ENCODE measurements at regions not wholly inside any gene's neighbourhood (a gene's known extent, or its start where the extent isn't known, plus 50 kb on each side); places are given as distances from the start of the nearest gene placed in this dataset.
"Not testable (repeated sequence)": the region's sequence is repeated elsewhere in the genome, so short reads cannot be mapped to it uniquely, and the experiment has no call there.

GRCh38 chr1:164154622-164155021, 404.4 kb upstream of the PBX1 start:
- no peak for DNase-seq (ENCODE audit: low read depth)

- DNase-seq (ENCODE audit: low read depth): no peak
Measured at GRCh38 chr1:164155347-164155746, 403.6 kb upstream of the PBX1 start.

DNA sequence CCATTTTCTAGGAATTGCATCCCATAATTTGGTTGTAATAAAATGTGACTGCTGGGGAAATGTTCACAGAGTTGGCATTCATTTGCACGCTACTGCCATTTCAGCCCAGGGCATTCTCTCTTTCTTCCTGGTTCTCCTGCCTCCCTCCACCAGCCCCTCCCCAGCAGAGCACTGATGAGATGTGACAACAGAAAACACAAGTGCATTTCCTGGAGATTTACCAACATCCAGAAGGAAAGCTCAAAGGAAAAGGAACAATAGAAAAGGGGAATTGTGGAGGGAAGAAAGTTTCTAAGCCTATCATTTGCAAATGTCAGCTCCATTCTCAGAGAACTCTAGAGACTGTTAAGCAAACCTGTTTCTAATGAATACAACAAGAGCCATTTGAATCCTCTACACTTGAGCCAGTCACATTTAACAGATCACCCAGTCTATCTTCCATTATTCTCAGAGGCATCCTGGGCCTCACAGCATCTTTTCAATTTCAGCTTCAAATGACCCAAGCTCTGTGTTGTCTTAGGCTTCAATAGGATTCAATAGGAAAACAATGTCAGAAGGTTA, 395.6 kb upstream of the PBX1 start:
- no peak for DNase-seq (ENCODE audit: low read depth)

DNA sequence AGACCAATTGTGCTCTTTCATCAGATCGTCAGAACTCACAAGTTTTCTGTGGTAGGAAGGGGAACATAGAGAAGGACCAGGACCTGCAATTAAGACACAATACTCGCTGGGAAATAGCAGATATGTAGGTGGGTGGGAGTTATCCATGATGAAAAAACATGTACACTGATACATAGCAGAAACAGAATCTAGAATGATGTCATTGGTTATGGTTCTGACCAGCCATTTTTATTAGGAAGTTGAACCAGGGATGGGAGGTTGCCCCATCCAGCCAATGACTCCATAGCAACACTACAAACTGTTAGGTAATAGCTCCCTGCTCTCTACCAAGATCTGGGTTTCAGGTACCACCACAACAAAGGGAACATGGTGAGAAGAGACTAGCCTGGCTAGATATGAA, 393.5 kb upstream of the PBX1 start:
- no peak for DNase-seq (ENCODE audit: low read depth)

GRCh38 chr1:164166454-164166853, 392.5 kb upstream of the PBX1 start:
- DNase-seq (ENCODE audit: low read depth): not testable (repeated sequence)

GRCh38 chr1:164177118-164177517, 381.9 kb upstream of the PBX1 start:
- no peak for DNase-seq (ENCODE audit: low read depth)

- DNase-seq (ENCODE audit: low read depth): no peak
Measured at GRCh38 chr1:164180824-164181223, 378.2 kb upstream of the PBX1 start.

- DNase-seq (ENCODE audit: low read depth): no peak
Measured at GRCh38 chr1:164183854-164184635, 374.9 kb upstream of the PBX1 start.

- DNase-seq (ENCODE audit: low read depth): no peak
Measured at GRCh38 chr1:164186881-164187280, 372.1 kb upstream of the PBX1 start.

- no peak for DNase-seq (ENCODE audit: low read depth)
Measured at GRCh38 chr1:164188497-164188896, 370.5 kb upstream of the PBX1 start.

GRCh38 chr1:164191191-164191590, 367.8 kb upstream of the PBX1 start:
- no peak for DNase-seq (ENCODE audit: low read depth)

DNA sequence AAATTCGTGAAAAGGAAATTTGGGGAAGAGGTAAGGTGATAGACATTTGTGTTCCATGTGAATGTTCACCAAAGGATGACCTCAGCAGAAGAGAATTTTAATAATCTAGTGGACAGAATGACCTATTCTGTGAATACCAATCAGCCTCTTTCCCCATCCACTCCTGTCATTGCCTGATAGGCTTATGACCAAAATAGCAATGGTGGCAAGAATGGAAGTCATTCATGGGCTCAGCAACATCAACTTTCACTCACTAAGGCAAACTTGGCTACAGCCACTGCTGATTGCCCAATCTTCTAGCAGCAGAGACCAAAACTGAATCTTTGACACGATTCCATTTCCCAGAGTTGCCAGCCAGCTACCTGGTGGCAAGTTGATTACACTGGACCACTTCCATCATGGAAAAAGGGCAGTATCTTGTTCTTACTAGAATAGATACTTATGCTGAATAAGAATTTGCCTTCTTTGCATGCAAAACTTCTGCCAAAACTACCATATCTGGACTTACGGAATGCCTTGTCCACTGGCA, 348.7 kb upstream of the PBX1 start:
- no peak for DNase-seq (ENCODE audit: low read depth)

DNA sequence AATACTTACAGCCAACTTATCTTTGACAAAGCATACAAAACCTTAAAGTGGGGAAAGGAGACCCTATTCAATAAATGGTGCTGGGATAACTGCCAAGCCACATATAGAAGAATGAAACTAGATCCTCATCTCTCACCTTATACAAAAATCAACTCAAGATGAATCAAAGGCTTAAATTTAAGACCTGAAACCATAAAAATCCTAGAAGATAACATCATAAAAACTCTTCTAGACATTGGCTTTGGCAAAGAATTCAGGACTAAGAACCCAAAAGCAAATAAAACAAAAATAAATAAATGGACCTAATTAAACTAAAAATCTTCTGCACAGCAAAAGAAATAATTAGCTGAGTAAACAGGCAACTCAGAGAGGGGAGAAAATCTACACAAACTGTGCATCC, 335.6 kb upstream of the PBX1 start:
- no peak for DNase-seq (ENCODE audit: low read depth)

GRCh38 chr1:164225011-164225410, 334.0 kb upstream of the PBX1 start:
- DNase-seq (ENCODE audit: low read depth): no peak

- DNase-seq (ENCODE audit: low read depth): no peak
Measured at GRCh38 chr1:164226977-164227376, 332.0 kb upstream of the PBX1 start.

GRCh38 chr1:164228928-164229327, 330.1 kb upstream of the PBX1 start:
- no peak for DNase-seq (ENCODE audit: low read depth)

GRCh38 chr1:164233149-164233548, 325.8 kb upstream of the PBX1 start:
- DNase-seq (ENCODE audit: low read depth): no peak

- no peak for DNase-seq (ENCODE audit: low read depth)
Measured at GRCh38 chr1:164240081-164240480, 318.9 kb upstream of the PBX1 start.

DNA sequence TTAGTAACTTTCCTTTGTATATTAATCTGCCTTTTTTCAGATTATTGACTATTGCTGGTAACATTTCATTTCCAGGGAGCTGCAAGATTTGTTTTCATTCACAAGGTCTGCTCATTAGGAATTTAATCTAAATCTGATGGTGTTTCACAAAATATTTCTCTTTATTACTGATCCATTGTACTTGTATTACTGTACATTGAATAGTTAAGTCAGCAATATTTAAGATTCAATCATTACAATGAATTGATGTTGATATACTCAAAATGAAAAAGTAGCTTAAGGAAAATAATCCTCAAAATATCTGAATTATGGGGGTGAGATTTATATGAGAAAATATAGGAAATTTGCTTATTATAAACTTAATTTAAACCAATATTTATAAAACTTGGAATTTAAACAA, 308.6 kb upstream of the PBX1 start:
- no peak for DNase-seq (ENCODE audit: low read depth)

DNA sequence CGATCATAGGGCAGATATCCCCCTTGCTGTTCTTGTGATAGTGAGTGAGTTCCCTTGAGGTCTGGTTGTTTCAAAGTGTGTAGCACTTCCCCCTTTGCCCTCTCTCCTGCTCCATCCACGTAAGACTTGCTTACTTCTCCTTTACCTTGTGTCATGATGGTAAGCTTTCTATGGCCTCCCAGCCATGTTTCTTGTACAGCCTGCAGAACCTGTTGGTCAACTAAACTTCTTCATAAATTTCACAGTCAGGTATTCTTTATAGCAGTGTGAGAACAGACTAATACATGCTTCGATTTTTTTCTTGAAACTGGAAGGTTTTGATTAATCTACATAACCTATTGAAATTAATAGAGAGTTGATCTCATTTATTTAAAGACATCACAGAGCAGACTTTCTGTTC, 302.5 kb upstream of the PBX1 start:
- no peak for DNase-seq (ENCODE audit: low read depth)

- DNase-seq (ENCODE audit: low read depth): no peak
Measured at GRCh38 chr1:164261691-164262240, 297.2 kb upstream of the PBX1 start.

DNA sequence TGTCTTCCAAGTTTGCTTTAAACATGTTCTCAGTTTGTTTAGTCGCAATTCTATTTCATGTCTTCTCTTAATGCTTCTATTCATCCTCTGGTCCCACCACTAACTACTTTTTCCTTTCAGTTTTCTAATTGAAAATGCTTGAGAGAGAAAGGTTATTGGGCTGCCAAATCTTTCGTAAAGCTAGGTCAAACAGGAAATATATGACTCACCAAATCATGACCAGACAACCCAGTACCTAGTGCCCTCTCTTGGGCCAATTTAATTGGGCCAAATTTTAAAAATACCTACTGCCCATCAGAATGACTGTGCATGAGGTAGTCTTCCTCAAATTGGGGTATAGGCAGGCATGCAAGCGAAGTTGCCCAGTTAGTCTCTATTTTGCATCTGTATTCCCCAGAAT, 295.4 kb upstream of the PBX1 start:
- no peak for DNase-seq (ENCODE audit: low read depth)

DNA sequence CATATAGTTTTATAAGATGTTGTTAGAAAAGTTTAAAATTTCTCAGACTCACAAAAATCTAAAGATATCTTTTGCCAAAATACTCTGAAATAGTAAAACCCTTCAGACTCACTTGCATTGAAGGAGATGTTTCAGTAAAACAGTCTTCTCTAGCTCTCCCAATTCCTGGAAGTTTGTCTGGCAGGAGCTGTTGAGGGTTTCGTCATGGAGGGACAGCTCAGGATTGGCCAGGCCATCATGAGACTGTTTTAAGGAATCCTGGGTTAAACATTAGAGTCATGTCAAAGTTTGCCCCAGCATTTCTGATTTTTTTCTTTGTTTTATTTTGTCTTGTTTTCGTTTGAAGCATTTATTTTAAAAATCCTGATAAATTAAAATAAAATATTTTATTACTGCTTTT, 293.8 kb upstream of the PBX1 start:
- no peak for DNase-seq (ENCODE audit: low read depth)

Measured in LHCN-M2 (cell line).